ENCODE measurements at regions not wholly inside any gene's neighbourhood (a gene's known extent, or its start where the extent isn't known, plus 50 kb on each side); places are given as distances from the start of the nearest gene placed in this dataset.
"Not testable (repeated sequence)": the region's sequence is repeated elsewhere in the genome, so short reads cannot be mapped to it uniquely, and the experiment has no call there.

DNA sequence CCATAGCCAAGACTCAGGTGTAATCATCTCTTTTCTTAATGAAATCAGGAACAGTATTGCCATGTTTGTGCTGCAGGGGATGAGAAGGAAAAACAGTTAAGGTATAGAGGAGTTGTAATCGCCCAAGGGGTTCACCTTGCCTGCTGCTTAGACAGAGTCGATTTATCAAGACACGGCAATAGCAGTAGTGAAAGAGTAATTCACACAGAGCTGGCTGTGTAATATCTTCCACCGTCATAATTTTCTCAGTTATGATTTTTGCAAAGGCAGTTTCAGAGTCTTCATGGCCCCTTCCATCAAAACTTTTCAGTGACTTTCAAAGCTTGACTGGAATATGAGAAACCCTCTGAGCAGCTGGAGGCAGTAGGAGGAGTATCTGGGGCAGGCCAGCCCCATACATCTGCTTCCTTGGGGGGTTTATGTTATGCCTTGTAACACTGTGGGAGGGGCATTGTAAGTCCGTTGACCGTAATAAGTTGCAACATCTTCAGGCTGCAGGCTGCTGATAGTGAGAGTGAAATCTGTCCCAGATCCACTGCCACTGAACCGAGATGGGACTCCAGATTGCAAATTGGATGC lies 605.4 kb downstream of the RPIA start:
- DNase-seq (ENCODE audit: low spot score): not testable (repeated sequence)

DNA sequence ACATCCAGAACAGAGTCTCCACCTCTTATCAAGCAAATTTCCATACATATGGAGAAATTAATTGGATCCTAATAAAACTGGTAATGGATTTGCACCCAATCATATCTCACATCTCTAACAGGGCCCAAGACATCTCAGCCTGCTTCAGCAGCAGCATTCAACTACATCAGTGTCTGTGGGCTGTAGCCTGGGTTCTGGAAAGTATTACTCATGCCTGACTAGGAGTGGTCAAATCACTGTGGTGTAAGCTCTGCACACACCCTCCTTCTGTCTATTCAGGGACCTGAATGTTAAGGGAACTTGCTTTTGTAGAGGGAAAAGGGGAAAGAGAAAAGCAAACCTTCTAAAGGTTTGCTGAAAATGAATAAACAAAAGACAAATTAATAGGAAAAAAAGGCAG lies 607.7 kb downstream of the RPIA start:
- DNase-seq (ENCODE audit: low spot score): not testable (repeated sequence)

DNA sequence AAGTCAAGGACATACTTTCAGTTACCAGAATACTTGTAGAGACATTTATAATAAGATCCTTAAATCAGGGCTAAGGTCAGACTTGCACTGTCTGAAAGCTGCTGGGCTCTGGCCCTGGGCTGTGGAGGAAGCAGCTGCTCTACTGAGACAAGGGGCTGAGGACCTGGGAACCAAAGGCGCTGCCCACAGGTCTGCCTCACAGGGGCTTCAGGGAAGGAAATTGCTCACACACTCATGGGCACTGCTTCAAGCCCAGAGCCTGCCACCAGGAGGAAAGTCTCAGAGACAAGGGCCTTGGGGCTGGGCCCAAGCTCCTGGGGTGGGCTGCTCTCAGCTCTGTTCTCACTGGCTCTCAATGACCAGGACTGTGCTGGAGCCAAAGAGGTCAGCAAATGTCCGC lies 614.1 kb downstream of the RPIA start:
- not testable (repeated sequence) for DNase-seq (ENCODE audit: low spot score)

- not testable (repeated sequence) for DNase-seq (ENCODE audit: low spot score)
Measured at GRCh38 chr2:89306869-89307637, 615.6 kb downstream of the RPIA start.

GRCh38 chr2:89318990-89319389 lies 627.5 kb downstream of the RPIA start:
- not testable (repeated sequence) for DNase-seq (ENCODE audit: low spot score)

GRCh38 chr2:89325894-89326293 lies 634.4 kb downstream of the RPIA start:
- DNase-seq (ENCODE audit: low spot score): not testable (repeated sequence)

DNA sequence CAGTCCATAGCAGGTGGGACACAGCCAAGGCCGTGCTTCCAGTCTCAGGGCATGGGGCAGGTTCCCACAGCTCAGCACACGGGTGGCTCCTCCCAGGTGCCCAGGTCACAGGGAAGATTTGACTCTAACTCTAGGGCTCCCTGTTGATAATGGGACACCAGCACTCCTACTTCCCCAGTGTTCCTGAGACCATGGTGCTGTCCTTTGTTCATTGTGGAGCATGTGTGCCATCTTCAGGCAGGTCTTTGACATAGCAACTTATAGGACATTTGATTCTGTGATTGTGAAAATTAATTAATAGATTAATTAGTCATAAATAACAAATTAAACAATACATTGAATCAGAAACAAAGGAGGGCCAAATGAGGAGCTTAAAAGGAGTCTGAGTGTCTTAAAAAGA lies 635.0 kb downstream of the RPIA start:
- DNase-seq (ENCODE audit: low spot score): peak; percentile 4

- not testable (repeated sequence) for DNase-seq (ENCODE audit: low spot score)
Measured at GRCh38 chr2:89328790-89329189, 637.3 kb downstream of the RPIA start.

Measured in kidney tubule cell (primary cell).